OCI-LY1 (cell line): ENCODE measurements at regions not wholly inside any gene's neighbourhood (a gene's known extent, or its start where the extent isn't known, plus 50 kb on each side); places are given as distances from the start of the nearest gene placed in this dataset.

Experiments
- EZH2 ChIP-seq: fragments of 200-600 bp; sonication (generic), shearing (Covaris generic); IDR thresholded peaks from 2 replicates; pipeline ENCODE4 v1.8.0; 2017; ENCODE audit warnings: borderline replicate concordance, mixed run types, mild to moderate bottlenecking, antibody characterized with exemption, low read length, moderate library complexity, mixed read lengths
- TF ChIP-seq, protein P1 (sequence below): fragments of 200-600 bp; sonication (generic), shearing (Covaris generic); IDR thresholded peaks from 2 replicates; pipeline ENCODE4 v1.5.1; 2017; ENCODE audit warnings: mild to moderate bottlenecking, antibody characterized with exemption, low read length, moderate library complexity, mixed read lengths

DNA sequence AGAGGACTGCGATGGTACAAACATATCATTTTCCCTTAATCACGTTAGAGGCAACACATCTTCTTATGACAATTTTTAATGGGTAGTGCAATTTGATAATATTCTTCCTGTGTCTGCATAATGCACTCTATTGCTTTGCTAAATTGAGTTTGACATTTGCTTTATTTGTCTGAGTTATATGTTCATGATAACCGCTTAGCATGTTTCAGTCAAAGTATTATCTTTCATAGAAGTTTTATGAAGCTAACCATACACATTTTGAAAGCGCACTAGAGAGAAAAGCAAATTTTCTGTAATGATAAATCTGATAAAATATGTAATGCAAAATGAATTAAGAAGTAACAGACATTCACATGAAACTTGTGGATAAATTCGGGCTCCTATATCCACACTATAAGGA, 1276.9 kb downstream of the ZPLD1 start:
- TF ChIP-seq, protein P1, sequence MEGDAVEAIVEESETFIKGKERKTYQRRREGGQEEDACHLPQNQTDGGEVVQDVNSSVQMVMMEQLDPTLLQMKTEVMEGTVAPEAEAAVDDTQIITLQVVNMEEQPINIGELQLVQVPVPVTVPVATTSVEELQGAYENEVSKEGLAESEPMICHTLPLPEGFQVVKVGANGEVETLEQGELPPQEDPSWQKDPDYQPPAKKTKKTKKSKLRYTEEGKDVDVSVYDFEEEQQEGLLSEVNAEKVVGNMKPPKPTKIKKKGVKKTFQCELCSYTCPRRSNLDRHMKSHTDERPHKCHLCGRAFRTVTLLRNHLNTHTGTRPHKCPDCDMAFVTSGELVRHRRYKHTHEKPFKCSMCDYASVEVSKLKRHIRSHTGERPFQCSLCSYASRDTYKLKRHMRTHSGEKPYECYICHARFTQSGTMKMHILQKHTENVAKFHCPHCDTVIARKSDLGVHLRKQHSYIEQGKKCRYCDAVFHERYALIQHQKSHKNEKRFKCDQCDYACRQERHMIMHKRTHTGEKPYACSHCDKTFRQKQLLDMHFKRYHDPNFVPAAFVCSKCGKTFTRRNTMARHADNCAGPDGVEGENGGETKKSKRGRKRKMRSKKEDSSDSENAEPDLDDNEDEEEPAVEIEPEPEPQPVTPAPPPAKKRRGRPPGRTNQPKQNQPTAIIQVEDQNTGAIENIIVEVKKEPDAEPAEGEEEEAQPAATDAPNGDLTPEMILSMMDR = no peak
- no peak for TF ChIP-seq EZH2
